NB4 (cell line): ENCODE measurements at regions not wholly inside any gene's neighbourhood (a gene's known extent, or its start where the extent isn't known, plus 50 kb on each side); places are given as distances from the start of the nearest gene placed in this dataset.

Experiments
- DNase-seq: peaks from one replicate; pipeline ENCODE4 v3.0.0; 2010; ENCODE audit warnings: low read depth
- H3K4me3 ChIP-seq: one replicate; pipeline ENCODE4 v1.5.1; 2011; ENCODE audit warnings: mild to moderate bottlenecking, low read depth, low read length, moderate library complexity
- CTCF ChIP-seq: IDR thresholded peaks from one replicate; pipeline ENCODE4 v1.5.1; 2012; ENCODE audit warnings: low read depth, low read length
- MAX ChIP-seq: IDR thresholded peaks from 2 replicates; pipeline ENCODE4 v1.6.1; 2011; ENCODE audit warnings: low read depth, low read length
- MYC ChIP-seq: IDR thresholded peaks from 2 replicates; pipeline ENCODE4 v1.6.1; 2011; ENCODE audit warnings: low read depth, low read length
- POLR2A ChIP-seq: IDR thresholded peaks from 2 replicates; pipeline ENCODE4 v1.6.1; 2011; ENCODE audit warnings: mild to moderate bottlenecking; ENCODE audit not compliant: insufficient read length; ENCODE audit errors: extremely low read depth

- peak; percentile 16 for DNase-seq
- H3K4me3 ChIP-seq: no peak overlapping the region
- TF ChIP-seq MYC (no peak), POLR2A (no peak), CTCF (no peak), MAX (no peak)
Measured at GRCh38 chr13:98632961-98633360, 56.1 kb upstream of the STK24 start.

- TF ChIP-seq MAX (no peak), MYC (no peak), CTCF (no peak), POLR2A (no peak)
- H3K4me3 ChIP-seq: no peak overlapping the region
- no peak for DNase-seq
Measured at GRCh38 chr13:98629055-98629454, 52.1 kb upstream of the STK24 start.
